HG03060 (cell line): ENCODE measurements at regions not wholly inside any gene's neighbourhood (a gene's known extent, or its start where the extent isn't known, plus 50 kb on each side); places are given as distances from the start of the nearest gene placed in this dataset.

Source experiments
- ATAC-seq: cut with Tn5 transposase; IDR thresholded peaks from one replicate; pipeline ENCODE4 v1.9.1; 2021; ENCODE audit warnings: low read depth, moderate number of reproducible peaks; ENCODE audit not compliant: unreplicated experiment

GRCh38 chr6:98759459-98759858 is 74.9 kb upstream of the POU3F2 start:
- ATAC-seq: no peak

GRCh38 chr6:98764373-98764911 is 69.9 kb upstream of the POU3F2 start:
- no peak for ATAC-seq

GRCh38 chr6:98769546-98769945 is 64.8 kb upstream of the POU3F2 start:
- ATAC-seq: no peak

- no peak for ATAC-seq
These were observed 59.2 kb upstream of the POU3F2 start for GRCh38 chr6:98775205-98775604.

- peak; percentile 100 for ATAC-seq
These were observed 56.6 kb upstream of the POU3F2 start for GRCh38 chr6:98777762-98778161.

- ATAC-seq: no peak
These were observed 54.8 kb upstream of the POU3F2 start for GRCh38 chr6:98779618-98780017.

- no peak for ATAC-seq
These were observed 51.6 kb upstream of the POU3F2 start for GRCh38 chr6:98782772-98783171.

- ATAC-seq: no peak
These were observed 50.8 kb upstream of the POU3F2 start for GRCh38 chr6:98783578-98783977.
